MCF 10A (cell line): ENCODE measurements at regions not wholly inside any gene's neighbourhood (a gene's known extent, or its start where the extent isn't known, plus 50 kb on each side); places are given as distances from the start of the nearest gene placed in this dataset.
A peak's percentile ranks its signal among the peaks of the same experiment; 100 is the strongest.

Experiments used
- BruUV-seq: library from RNA; stranded (reverse); fragments of 400-500 nt; replicated peaks from 2 replicates; lab custom pipeline; 2021; lab: Mats Ljungman, UMichigan
- CTCF ChIA-PET: fragments of 300-600 bp; sonication (Branson Sonifier 250); formaldehyde crosslinking; extraction: SDS; loops from one replicate; lab custom pipeline; 2021; ENCODE audit warnings: antibody characterized with exemption, inconsistent platforms; lab: Yijun Ruan, JAX
- POLR2A ChIA-PET: fragments of 300-600, 350-650 bp; sonication (Branson Sonifier 250); formaldehyde crosslinking; extraction: SDS; loops from one replicate; lab custom pipeline; 2020; ENCODE audit warnings: antibody characterized with exemption, inconsistent platforms; lab: Yijun Ruan, JAX
- DNase-seq: peaks from one replicate; pipeline ENCODE4 v3.0.0-alpha.2; 2018; ENCODE audit not compliant: unreplicated experiment
- H3K27ac Mint-ChIP-seq: one replicate; pipeline ENCODE4 v1.8.0; 2022; ENCODE audit warnings: mild to moderate bottlenecking, low read depth, mixed read lengths; ENCODE audit not compliant: unreplicated experiment
- H3K27me3 Mint-ChIP-seq: one replicate; pipeline ENCODE4 v1.8.0; 2022; ENCODE audit warnings: mixed read lengths; ENCODE audit not compliant: insufficient read depth, unreplicated experiment
- H3K36me3 Mint-ChIP-seq: one replicate; pipeline ENCODE4 v1.8.0; 2022; ENCODE audit warnings: mild to moderate bottlenecking, moderate library complexity, mixed read lengths; ENCODE audit not compliant: insufficient read depth, unreplicated experiment
- H3K4me1 Mint-ChIP-seq: one replicate; pipeline ENCODE4 v1.8.0; 2022; ENCODE audit warnings: mixed read lengths; ENCODE audit not compliant: insufficient read depth, unreplicated experiment
- H3K4me3 Mint-ChIP-seq: one replicate; pipeline ENCODE4 v1.8.0; 2022; ENCODE audit warnings: mild to moderate bottlenecking, moderate library complexity, mixed read lengths; ENCODE audit not compliant: unreplicated experiment
- H3K9me3 Mint-ChIP-seq: one replicate; pipeline ENCODE4 v1.8.0; 2022; ENCODE audit warnings: mixed read lengths; ENCODE audit not compliant: unreplicated experiment
- intact Hi-C: fragments of 100-400 bp; cut with micrococcal nuclease; formaldehyde crosslinking; loops from 2 replicates; pipeline ENCODE4 v1.14.1; 2022
- TF ChIP-seq, protein P1 (sequence below): fragments of 200-600 bp; IDR thresholded peaks from one replicate; pipeline ENCODE4 v1.8.0; 2022; ENCODE audit warnings: antibody characterized with exemption, mild to moderate bottlenecking; ENCODE audit not compliant: unreplicated experiment

DNA sequence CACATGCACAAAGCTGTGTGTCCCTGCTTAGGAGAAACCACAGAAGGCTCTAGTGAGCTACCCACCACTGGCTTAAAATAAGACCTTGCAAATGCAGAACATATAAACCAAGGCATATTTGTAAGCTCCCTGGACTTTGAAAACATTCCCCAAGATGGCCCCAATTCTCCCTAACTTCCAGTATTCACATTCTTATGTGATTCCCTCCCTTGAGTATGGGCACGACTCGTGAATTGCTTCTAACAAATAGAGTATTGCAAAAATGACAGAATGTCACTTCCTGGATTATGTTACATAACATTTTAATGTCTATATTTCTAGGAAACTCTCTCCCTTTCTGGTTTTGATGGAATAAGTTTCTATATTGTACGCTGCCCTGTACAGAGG lies 131.8 kb upstream of the MCTP2 start:
- intact Hi-C loops: no loop called here
- H3K9me3 Mint-ChIP-seq: no peaks in the 10 kb centered on the region
- no peaks in the 10 kb centered on the region for H3K27me3 Mint-ChIP-seq
- no TSS peak for BruUV-seq
- no peak for DNase-seq
- TF ChIP-seq, protein P1, sequence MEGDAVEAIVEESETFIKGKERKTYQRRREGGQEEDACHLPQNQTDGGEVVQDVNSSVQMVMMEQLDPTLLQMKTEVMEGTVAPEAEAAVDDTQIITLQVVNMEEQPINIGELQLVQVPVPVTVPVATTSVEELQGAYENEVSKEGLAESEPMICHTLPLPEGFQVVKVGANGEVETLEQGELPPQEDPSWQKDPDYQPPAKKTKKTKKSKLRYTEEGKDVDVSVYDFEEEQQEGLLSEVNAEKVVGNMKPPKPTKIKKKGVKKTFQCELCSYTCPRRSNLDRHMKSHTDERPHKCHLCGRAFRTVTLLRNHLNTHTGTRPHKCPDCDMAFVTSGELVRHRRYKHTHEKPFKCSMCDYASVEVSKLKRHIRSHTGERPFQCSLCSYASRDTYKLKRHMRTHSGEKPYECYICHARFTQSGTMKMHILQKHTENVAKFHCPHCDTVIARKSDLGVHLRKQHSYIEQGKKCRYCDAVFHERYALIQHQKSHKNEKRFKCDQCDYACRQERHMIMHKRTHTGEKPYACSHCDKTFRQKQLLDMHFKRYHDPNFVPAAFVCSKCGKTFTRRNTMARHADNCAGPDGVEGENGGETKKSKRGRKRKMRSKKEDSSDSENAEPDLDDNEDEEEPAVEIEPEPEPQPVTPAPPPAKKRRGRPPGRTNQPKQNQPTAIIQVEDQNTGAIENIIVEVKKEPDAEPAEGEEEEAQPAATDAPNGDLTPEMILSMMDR: no peak
- no peak overlapping the region for H3K4me3 Mint-ChIP-seq
- H3K4me1 Mint-ChIP-seq: no peaks in the 10 kb centered on the region
- no peaks in the 10 kb centered on the region for H3K36me3 Mint-ChIP-seq
- ChIA-PET POLR2A (interaction anchor here (1.5 kb wide), 1 partner anchor 13 kb away, joined by 3 read pairs; no protein-coding TSS in a partner anchor), CTCF (interaction anchor here (0.5 to 1.6 kb wide), 3 partner anchors 20 to 1064 kb away, joined by 3 to 11 read pairs (median 3); no protein-coding TSS in a partner anchor)
- no peak overlapping the region for H3K27ac Mint-ChIP-seq

DNA sequence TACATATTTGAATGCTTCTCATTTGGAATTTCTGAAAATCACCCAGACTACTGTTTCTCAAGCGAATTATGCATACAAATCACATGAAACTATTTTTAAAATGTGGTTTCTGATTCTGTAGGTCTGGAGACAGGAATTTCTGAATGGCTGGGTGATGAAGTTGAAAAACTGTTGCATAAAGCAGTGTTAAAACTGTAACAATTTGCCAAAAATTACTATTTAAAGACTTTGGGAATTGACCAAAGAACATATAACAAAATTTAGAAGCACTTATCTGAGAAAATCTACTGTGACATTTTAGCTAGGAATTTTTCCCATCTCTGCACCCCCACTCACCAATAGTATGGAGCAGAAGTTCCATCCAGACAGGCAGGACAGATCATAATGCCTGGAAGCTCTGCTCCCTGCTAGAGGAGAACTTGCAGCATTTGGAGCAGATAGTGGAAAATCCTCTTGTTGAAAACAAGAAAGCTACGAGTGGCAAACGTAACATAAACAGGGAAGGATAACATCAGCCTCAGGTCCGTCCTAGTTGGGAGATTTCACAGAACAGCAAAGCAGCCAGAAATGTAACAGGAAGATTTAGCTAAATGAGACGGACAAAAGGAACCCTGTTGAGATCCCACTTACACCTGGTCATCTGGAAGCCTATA lies 132.3 kb upstream of the MCTP2 start:
- Mint-ChIP-seq H3K4me1 (no peaks in the 10 kb centered on the region), H3K27me3 (no peaks in the 10 kb centered on the region), H3K27ac (no peak overlapping the region), H3K9me3 (no peaks in the 10 kb centered on the region), H3K4me3 (no peak overlapping the region), H3K36me3 (no peaks in the 10 kb centered on the region)
- BruUV-seq: no TSS peak
- CTCF ChIA-PET: interaction anchor here (1.6 kb wide), 1 partner anchor 21 kb away, joined by 11 read pairs; no protein-coding TSS in a partner anchor
- intact Hi-C loops: no loop called here
- POLR2A ChIA-PET: interaction anchor here (1.5 kb wide), 1 partner anchor 13 kb away, joined by 3 read pairs; no protein-coding TSS in a partner anchor
- TF ChIP-seq, protein P1: no peak
- no peak for DNase-seq

DNA sequence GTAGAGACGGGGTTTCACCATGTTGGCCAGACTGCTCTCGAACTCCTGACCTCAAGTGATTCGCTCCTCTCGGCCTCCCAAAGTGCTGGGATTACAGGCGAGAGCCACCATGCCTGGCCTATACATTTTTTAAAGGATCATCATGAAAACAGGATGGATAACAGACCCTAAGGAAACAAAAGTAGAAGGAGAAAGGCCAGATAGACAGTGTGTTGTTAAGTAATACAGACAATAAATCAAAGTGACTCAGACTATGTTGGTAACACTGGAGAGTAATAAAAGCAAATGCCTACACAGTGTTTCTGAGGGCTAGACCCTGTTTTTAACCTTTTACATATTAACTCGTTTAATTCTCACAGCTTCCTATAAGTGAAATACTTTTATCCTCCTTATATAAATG lies 133.8 kb upstream of the MCTP2 start:
- TF ChIP-seq, protein P1: no peak
- POLR2A ChIA-PET: no interaction called here
- Mint-ChIP-seq H3K36me3 (no peaks in the 10 kb centered on the region), H3K27ac (no peak overlapping the region), H3K4me3 (no peak overlapping the region), H3K9me3 (no peaks in the 10 kb centered on the region), H3K4me1 (no peaks in the 10 kb centered on the region), H3K27me3 (no peaks in the 10 kb centered on the region)
- intact Hi-C loops: no loop called here
- peak; percentile 11 for DNase-seq
- BruUV-seq: no TSS peak
- CTCF ChIA-PET: interaction anchor here (1.5 kb wide), 2 partner anchors 22 to 99 kb away, joined by 3 to 5 read pairs; no protein-coding TSS in a partner anchor

DNA sequence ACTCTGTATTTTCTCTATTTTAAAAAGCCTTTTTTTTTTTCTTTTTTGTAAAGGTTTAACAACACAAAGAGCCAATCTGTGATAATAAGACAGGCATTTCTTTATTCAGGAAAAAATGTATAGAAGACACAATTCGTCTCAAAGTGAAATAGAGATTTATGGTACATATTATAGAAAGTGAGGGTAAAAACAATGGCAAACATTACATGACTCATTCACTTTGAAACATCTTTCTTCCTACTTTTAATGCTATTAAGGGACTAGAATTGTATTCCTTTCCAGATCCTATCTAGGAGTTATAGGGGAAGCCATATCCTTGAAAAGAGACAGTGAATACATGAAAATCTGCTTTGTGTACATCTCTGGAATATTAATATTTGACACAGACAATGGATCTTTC lies 137.1 kb upstream of the MCTP2 start:
- no TSS peak for BruUV-seq
- intact Hi-C loops: no loop called here
- ChIA-PET CTCF (no interaction called here), POLR2A (no interaction called here)
- H3K4me3 Mint-ChIP-seq: no peak overlapping the region
- no peak overlapping the region for H3K27ac Mint-ChIP-seq
- no peaks in the 10 kb centered on the region for H3K36me3 Mint-ChIP-seq
- H3K27me3 Mint-ChIP-seq: no peaks in the 10 kb centered on the region
- no peaks in the 10 kb centered on the region for H3K9me3 Mint-ChIP-seq
- TF ChIP-seq, protein P1: no peak
- DNase-seq: no peak
- H3K4me1 Mint-ChIP-seq: no peaks in the 10 kb centered on the region
